BLaER1 treated with 17β-estradiol and CSF1 and Interleukin-3, amounts not matched to agents 10 nM and 100 nM (cell line): ENCODE measurements at regions not wholly inside any gene's neighbourhood (a gene's known extent, or its start where the extent isn't known, plus 50 kb on each side); places are given as distances from the start of the nearest gene placed in this dataset.
A peak's percentile ranks its signal among the peaks of the same experiment; 100 is the strongest.

Experiments
- H3K27ac ChIP-seq, 11 experiments: shearing (Covaris generic); formaldehyde crosslinking; 2 replicates each; pipeline ENCODE4 v1.8.1; 2022
- H3K27me3 ChIP-seq, 11 experiments: shearing (Covaris generic); formaldehyde crosslinking; 2 replicates each; pipeline ENCODE4 v1.8.1; 2022
- H3K36me3 ChIP-seq, 11 experiments: shearing (Covaris generic); formaldehyde crosslinking; 2 replicates each; pipeline ENCODE4 v1.8.1; 2022
- H3K4me1 ChIP-seq, 10 experiments: shearing (Covaris generic); formaldehyde crosslinking; 2 replicates each; pipeline ENCODE4 v1.8.1; 2022
- H3K4me2 ChIP-seq, 11 experiments: shearing (Covaris generic); formaldehyde crosslinking; 2 replicates each; pipeline ENCODE4 v1.8.1; 2022
- H3K4me3 ChIP-seq, 10 experiments: shearing (Covaris generic); formaldehyde crosslinking; 2 replicates each; pipeline ENCODE4 v1.8.1; 2022
- H3K9ac ChIP-seq, 11 experiments: shearing (Covaris generic); formaldehyde crosslinking; 2 replicates each; pipeline ENCODE4 v1.8.1; 2022
- H3K9me3 ChIP-seq, 11 experiments: shearing (Covaris generic); formaldehyde crosslinking; replicated peaks in 1 of 11; 2 replicates each; pipeline ENCODE4 v1.8.1; 2022
- H4K20me1 ChIP-seq, 11 experiments: shearing (Covaris generic); formaldehyde crosslinking; 2 replicates each; pipeline ENCODE4 v1.8.1; 2022
- Cebpa-rat ChIP-seq, 11 experiments: shearing (Covaris generic); IDR thresholded peaks; 2 replicates each; pipeline ENCODE4 v1.8.1; 2022

DNA sequence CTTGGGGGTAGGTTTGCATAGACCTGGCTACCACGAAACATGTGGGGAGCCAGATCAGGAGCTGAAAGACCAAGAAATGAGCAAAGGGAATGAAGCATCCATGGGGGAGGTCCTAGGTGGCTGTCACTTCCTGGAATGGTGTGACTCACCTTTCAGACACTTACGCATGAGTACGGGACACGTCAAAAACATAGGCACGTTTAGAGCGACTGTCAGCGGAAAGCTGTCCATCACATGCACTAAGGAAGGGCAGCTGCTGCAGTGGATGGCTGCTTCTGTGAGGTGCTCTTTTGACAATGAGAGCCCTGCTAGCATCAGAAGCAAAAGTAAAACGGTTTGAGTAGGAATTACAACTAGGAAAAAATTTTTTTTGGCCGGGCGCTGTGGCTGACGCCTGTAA is 244.6 kb upstream of the CCDC54 start:
- no peak overlapping the region for H3K4me3 ChIP-seq
- H3K36me3 ChIP-seq: no peaks in the 10 kb centered on the region
- TF ChIP-seq Cebpa-rat (IDR thresholded peaks at IDR 0.05): no peak
- no peaks in the 10 kb centered on the region for H3K27me3 ChIP-seq
- peaks cover 0 to 11% (median 0%) of the 10 kb centered on the region in 11 experiments; a peak in 3 of 22 replicates for H3K9me3 ChIP-seq
- no peaks in the 10 kb centered on the region for H3K4me1 ChIP-seq
- H4K20me1 ChIP-seq: no peaks in the 10 kb centered on the region
- no peak overlapping the region for H3K9ac ChIP-seq
- no peak overlapping the region for H3K27ac ChIP-seq
- no peak overlapping the region for H3K4me2 ChIP-seq

GRCh38 chr3:107133891-107134290 is 243.3 kb upstream of the CCDC54 start:
- Histone ChIP-seq H3K9ac (no peak overlapping the region), H3K27ac (no peak overlapping the region)
- TF ChIP-seq Cebpa-rat (IDR thresholded peaks at IDR 0.05): no peak

GRCh38 chr3:107142171-107142570 is 235.1 kb upstream of the CCDC54 start:
- peaks cover 12 to 27% (median 16%) of the 10 kb centered on the region in 11 experiments for H3K9me3 ChIP-seq
- no peak overlapping the region for H3K27ac ChIP-seq
- H4K20me1 ChIP-seq: no peaks in the 10 kb centered on the region
- no peak for TF ChIP-seq Cebpa-rat (IDR thresholded peaks at IDR 0.05)
- peak overlapping the region in 1 of 11 experiments; percentile 41; a peak in 1 of 22 replicates for H3K4me2 ChIP-seq
- no peaks in the 10 kb centered on the region for H3K27me3 ChIP-seq
- peaks cover 0 to 17% (median 11%) of the 10 kb centered on the region in 10 experiments; a peak in 11 of 20 replicates for H3K4me1 ChIP-seq
- no peak overlapping the region for H3K4me3 ChIP-seq
- no peaks in the 10 kb centered on the region for H3K36me3 ChIP-seq
- H3K9ac ChIP-seq: no peak overlapping the region

More at GRCh38 chr3:107133891-107134290, 243.3 kb upstream of the CCDC54 start:
- Histone ChIP-seq H3K4me2 (no peak overlapping the region), H3K27me3 (no peaks in the 10 kb centered on the region), H3K9me3 (peaks cover 0 to 11% (median 0%) of the 10 kb centered on the region in 11 experiments; a peak in 3 of 22 replicates), H3K36me3 (no peaks in the 10 kb centered on the region), H4K20me1 (no peaks in the 10 kb centered on the region), H3K4me3 (no peak overlapping the region), H3K4me1 (no peaks in the 10 kb centered on the region)

- H4K20me1 ChIP-seq: no peaks in the 10 kb centered on the region
- H3K9me3 ChIP-seq: peaks cover 12 to 27% (median 16%) of the 10 kb centered on the region in 11 experiments
- no peaks in the 10 kb centered on the region for H3K36me3 ChIP-seq
- H3K4me2 ChIP-seq: peak overlapping the region in 8 of 11 experiments; percentile 23 to 58 (median 42); a peak in 9 of 22 replicates
- no peaks in the 10 kb centered on the region for H3K27me3 ChIP-seq
- TF ChIP-seq Cebpa-rat (IDR thresholded peaks at IDR 0.05): no peak
- no peak overlapping the region for H3K4me3 ChIP-seq
- H3K9ac ChIP-seq: no peak overlapping the region
- peaks cover 0 to 17% (median 11%) of the 10 kb centered on the region in 10 experiments; a peak in 11 of 20 replicates for H3K4me1 ChIP-seq
- H3K27ac ChIP-seq: no peak overlapping the region
Observed at GRCh38 chr3:107142786-107143575, 234.3 kb upstream of the CCDC54 start.

GRCh38 chr3:107150675-107151074 is 226.6 kb upstream of the CCDC54 start:
- Histone ChIP-seq H3K4me2 (no peak overlapping the region), H4K20me1 (no peaks in the 10 kb centered on the region), H3K4me1 (no peaks in the 10 kb centered on the region), H3K27me3 (no peaks in the 10 kb centered on the region), H3K36me3 (no peaks in the 10 kb centered on the region), H3K9ac (no peak overlapping the region), H3K27ac (no peak overlapping the region), H3K4me3 (no peak overlapping the region), H3K9me3 (peaks cover 0 to 2% (median 0%) of the 10 kb centered on the region in 11 experiments; a peak in 1 of 22 replicates)
- TF ChIP-seq Cebpa-rat (IDR thresholded peaks at IDR 0.05): no peak

DNA sequence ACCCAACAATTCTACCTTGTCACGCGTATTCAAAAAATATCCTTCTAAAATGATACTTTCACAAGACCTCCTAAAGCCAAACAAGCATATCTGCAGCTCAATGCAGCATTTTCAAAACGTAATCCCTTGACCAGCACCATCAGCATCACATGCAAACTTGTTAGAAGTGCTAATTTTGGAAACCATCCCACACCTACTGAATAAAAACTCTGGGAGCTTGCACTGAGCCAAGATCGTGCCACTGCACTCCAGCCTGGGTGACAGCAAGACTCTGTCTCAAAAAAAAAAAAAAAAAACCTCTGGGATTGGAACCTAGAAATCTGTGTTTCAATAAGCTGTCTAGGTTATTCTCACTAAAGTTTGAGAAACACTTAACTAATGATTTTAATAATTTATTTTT is 223.3 kb upstream of the CCDC54 start:
- H3K36me3 ChIP-seq: no peaks in the 10 kb centered on the region
- H3K27me3 ChIP-seq: no peaks in the 10 kb centered on the region
- no peak overlapping the region for H3K27ac ChIP-seq
- H3K9me3 ChIP-seq: peaks cover 16 to 35% (median 23%) of the 10 kb centered on the region in 11 experiments
- no peaks in the 10 kb centered on the region for H3K4me1 ChIP-seq
- no peak overlapping the region for H3K4me3 ChIP-seq
- no peak overlapping the region for H3K4me2 ChIP-seq
- TF ChIP-seq Cebpa-rat (IDR thresholded peaks at IDR 0.05): no peak
- H4K20me1 ChIP-seq: no peaks in the 10 kb centered on the region
- H3K9ac ChIP-seq: no peak overlapping the region

- H4K20me1 ChIP-seq: no peaks in the 10 kb centered on the region
- no peak overlapping the region for H3K9ac ChIP-seq
- H3K9me3 ChIP-seq: peaks cover 27 to 47% (median 34%) of the 10 kb centered on the region in 11 experiments; a peak in 20 of 22 replicates
- H3K36me3 ChIP-seq: no peaks in the 10 kb centered on the region
- no peaks in the 10 kb centered on the region for H3K27me3 ChIP-seq
- H3K4me1 ChIP-seq: no peaks in the 10 kb centered on the region
- H3K4me3 ChIP-seq: no peak overlapping the region
- no peak overlapping the region for H3K4me2 ChIP-seq
- H3K27ac ChIP-seq: no peak overlapping the region
- no peak for TF ChIP-seq Cebpa-rat (IDR thresholded peaks at IDR 0.05)
Observed at GRCh38 chr3:107172411-107172810, 204.8 kb upstream of the CCDC54 start.

GRCh38 chr3:107184375-107184774 is 192.9 kb upstream of the CCDC54 start:
- Histone ChIP-seq H3K9ac (no peak overlapping the region), H3K4me1 (no peaks in the 10 kb centered on the region), H3K9me3 (no peaks in the 10 kb centered on the region), H3K27ac (no peak overlapping the region), H4K20me1 (no peaks in the 10 kb centered on the region), H3K4me2 (no peak overlapping the region), H3K27me3 (no peaks in the 10 kb centered on the region), H3K4me3 (no peak overlapping the region), H3K36me3 (no peaks in the 10 kb centered on the region)
- no peak for TF ChIP-seq Cebpa-rat (IDR thresholded peaks at IDR 0.05)

- Histone ChIP-seq H3K9ac (no peak overlapping the region), H3K4me3 (no peak overlapping the region), H3K27ac (no peak overlapping the region), H3K36me3 (no peaks in the 10 kb centered on the region), H3K9me3 (no peaks in the 10 kb centered on the region), H3K4me1 (no peaks in the 10 kb centered on the region), H4K20me1 (no peaks in the 10 kb centered on the region), H3K4me2 (no peak overlapping the region), H3K27me3 (no peaks in the 10 kb centered on the region)
- no peak for TF ChIP-seq Cebpa-rat (IDR thresholded peaks at IDR 0.05)
Observed at GRCh38 chr3:107188262-107188661, 189.0 kb upstream of the CCDC54 start.
